ENCODE measurements at regions not wholly inside any gene's neighbourhood (a gene's known extent, or its start where the extent isn't known, plus 50 kb on each side); places are given as distances from the start of the nearest gene placed in this dataset.

GRCh38 chr18:61606068-61606660 lies 272.9 kb downstream of the CDH20 start:
- H3K36me3 ChIP-seq (replicated peaks in 1 of 2; ENCODE audit: control insufficient read depth in 1 of 2, insufficient read depth in 2 of 2, low read length in 1 of 2) = no peaks in the 10 kb centered on the region
- peak overlapping the region; percentile 68 to 92 for H3K27ac ChIP-seq (ENCODE audit: low read depth in 2 of 2, low read length in 1 of 2)
- peaks cover 40% of the 10 kb centered on the region for H3F3A ChIP-seq (replicated peaks; ENCODE audit: insufficient read depth)
- H4K20me1 ChIP-seq (ENCODE audit: insufficient read depth) = no peaks in the 10 kb centered on the region
- ChIA-PET POLR2A (interaction anchor here (1.1 kb wide), 1 partner anchor 10 kb away, joined by 3 read pairs; no protein-coding TSS in a partner anchor), CTCF (interaction anchor here (0.9 to 1.1 kb wide), 2 partner anchors 25 to 287 kb away, joined by 6 read pairs; partner anchors contain the start of gene RNF152)
- TF ChIP-seq, protein P1, sequence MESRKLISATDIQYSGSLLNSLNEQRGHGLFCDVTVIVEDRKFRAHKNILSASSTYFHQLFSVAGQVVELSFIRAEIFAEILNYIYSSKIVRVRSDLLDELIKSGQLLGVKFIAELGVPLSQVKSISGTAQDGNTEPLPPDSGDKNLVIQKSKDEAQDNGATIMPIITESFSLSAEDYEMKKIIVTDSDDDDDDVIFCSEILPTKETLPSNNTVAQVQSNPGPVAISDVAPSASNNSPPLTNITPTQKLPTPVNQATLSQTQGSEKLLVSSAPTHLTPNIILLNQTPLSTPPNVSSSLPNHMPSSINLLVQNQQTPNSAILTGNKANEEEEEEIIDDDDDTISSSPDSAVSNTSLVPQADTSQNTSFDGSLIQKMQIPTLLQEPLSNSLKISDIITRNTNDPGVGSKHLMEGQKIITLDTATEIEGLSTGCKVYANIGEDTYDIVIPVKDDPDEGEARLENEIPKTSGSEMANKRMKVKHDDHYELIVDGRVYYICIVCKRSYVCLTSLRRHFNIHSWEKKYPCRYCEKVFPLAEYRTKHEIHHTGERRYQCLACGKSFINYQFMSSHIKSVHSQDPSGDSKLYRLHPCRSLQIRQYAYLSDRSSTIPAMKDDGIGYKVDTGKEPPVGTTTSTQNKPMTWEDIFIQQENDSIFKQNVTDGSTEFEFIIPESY (IDR thresholded peaks at IDR 0.05; ENCODE audit: borderline replicate concordance, low read depth) = no peak
- TF ChIP-seq NRF1 (IDR thresholded peaks at IDR 0.05; ENCODE audit: low read depth, low read length) (no peak), FOXJ3 (CRISPR knock-in tag; IDR thresholded peaks at IDR 0.05) (no peak), USF1 (IDR thresholded peaks at IDR 0.05; ENCODE audit: borderline replicate concordance, low read depth) (no peak), FOSL2 (IDR thresholded peaks at IDR 0.05; ENCODE audit: borderline replicate concordance, low read depth) (no peak), JUND (IDR thresholded peaks at IDR 0.05) (no peak), EZH2phosphoT487 (IDR thresholded peaks at IDR 0.05; ENCODE audit: borderline replicate concordance, low read depth) (no peak), MEF2A (IDR thresholded peaks at IDR 0.05; ENCODE audit: borderline replicate concordance, low read depth) (no peak), RFX5 (IDR thresholded peaks at IDR 0.05; ENCODE audit: low read length) (no peak), SIN3A (IDR thresholded peaks at IDR 0.05; ENCODE audit: borderline replicate concordance, low read depth, low read length) (no peak)
- TF ChIP-seq, protein P2, sequence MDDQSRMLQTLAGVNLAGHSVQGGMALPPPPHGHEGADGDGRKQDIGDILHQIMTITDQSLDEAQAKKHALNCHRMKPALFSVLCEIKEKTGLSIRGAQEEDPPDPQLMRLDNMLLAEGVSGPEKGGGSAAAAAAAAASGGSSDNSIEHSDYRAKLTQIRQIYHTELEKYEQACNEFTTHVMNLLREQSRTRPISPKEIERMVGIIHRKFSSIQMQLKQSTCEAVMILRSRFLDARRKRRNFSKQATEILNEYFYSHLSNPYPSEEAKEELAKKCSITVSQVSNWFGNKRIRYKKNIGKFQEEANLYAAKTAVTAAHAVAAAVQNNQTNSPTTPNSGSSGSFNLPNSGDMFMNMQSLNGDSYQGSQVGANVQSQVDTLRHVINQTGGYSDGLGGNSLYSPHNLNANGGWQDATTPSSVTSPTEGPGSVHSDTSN (IDR thresholded peaks at IDR 0.05) = no peak
- H3K27me3 ChIP-seq (ENCODE audit: insufficient read depth) = no peaks in the 10 kb centered on the region
- no peaks in the 10 kb centered on the region for H3K9me2 ChIP-seq
- H3K9me3 ChIP-seq = no peaks in the 10 kb centered on the region
- WGBS (ENCODE audit: low lambda C conversion rate) = 72% methylated on average over 16 of the region's 17 CpGs
- peak overlapping the region; percentile 65 for H3K4me2 ChIP-seq
- H2AFZ ChIP-seq (ENCODE audit: low read depth) = peak overlapping the region; percentile 33; the same call in 1 of the 2 replicates
- H3K79me2 ChIP-seq (ENCODE audit: insufficient read depth) = peaks cover 31% of the 10 kb centered on the region; the same call in 1 of the 2 replicates
- no peak for DNase-seq
- H3K4me3 ChIP-seq (ENCODE audit: low read depth in 2 of 2, low read length in 1 of 2) = peak overlapping the region in 1 of 2 experiments; percentile 40; a peak in 3 of 4 replicates
- H3K9ac ChIP-seq = peak overlapping the region; percentile 55; the same call in 1 of the 2 replicates
- peaks cover 7 to 54% of the 10 kb centered on the region in 2 experiments for H3K4me1 ChIP-seq (ENCODE audit: control insufficient read depth in 1 of 2, insufficient read depth in 2 of 2, low read depth in 1 of 2, low read length in 1 of 2)

Data from SK-N-SH (cell line).